ENCODE measurements at regions not wholly inside any gene's neighbourhood (a gene's known extent, or its start where the extent isn't known, plus 50 kb on each side); places are given as distances from the start of the nearest gene placed in this dataset.

- Histone ChIP-seq H3K4me3 (ENCODE audit: control extremely low read depth in 1 of 5, extremely low read depth in 1 of 5, insufficient read depth in 1 of 5, low read depth in 2 of 5, low read length in 4 of 5) (no peak overlapping the region), H3K4me1 (ENCODE audit: control insufficient read depth in 2 of 2, insufficient read depth in 2 of 2, low read length in 2 of 2) (no peaks in the 10 kb centered on the region), H3K79me2 (ENCODE audit: control insufficient read depth, insufficient read depth, low read length) (no peaks in the 10 kb centered on the region), H3K4me2 (replicated peaks; ENCODE audit: low read depth, low read length, poor library complexity, severe bottlenecking) (no peak overlapping the region), H2AFZ (ENCODE audit: insufficient read depth, low read depth, low read length, poor library complexity, severe bottlenecking) (no peak overlapping the region), H3K9ac (ENCODE audit: low read length) (no peak overlapping the region), H3K27me3 (replicated peaks in 1 of 4; ENCODE audit: control extremely low read depth in 1 of 4, control insufficient read depth in 3 of 4, insufficient read depth in 4 of 4, low read length in 3 of 4) (no peaks in the 10 kb centered on the region), H3K36me3 (replicated peaks in 1 of 2; ENCODE audit: control extremely low read depth in 1 of 2, control insufficient read depth in 1 of 2, extremely low read depth in 1 of 2, insufficient read depth in 2 of 2, low read length in 1 of 2) (no peaks in the 10 kb centered on the region), H3K27ac (ENCODE audit: low read length in 2 of 2) (no peak overlapping the region), H3K9me3 (ENCODE audit: control extremely low read depth in 1 of 3, control insufficient read depth in 2 of 3, insufficient read depth in 1 of 3, low read length in 2 of 3) (peaks cover 0 to 4% (median 0%) of the 10 kb centered on the region in 3 donors), H4K20me1 (ENCODE audit: control insufficient read depth, insufficient read depth, low read length, poor library complexity, severe bottlenecking) (no peaks in the 10 kb centered on the region)
- no peak overlapping the region for H3K4me3 Mint-ChIP-seq
- ChIA-PET CTCF (no interaction called here), POLR2A (no interaction called here)
- no peaks in the 10 kb centered on the region for H3K9me3 Mint-ChIP-seq (ENCODE audit: insufficient read depth)
- TF ChIP-seq EZH2 (IDR thresholded peaks at IDR 0.05; ENCODE audit: borderline replicate concordance, insufficient read depth, low read depth, low read length, poor library complexity, severe bottlenecking) = no peak
- no peak for TF ChIP-seq CTCF (IDR thresholded peaks at IDR 0.05)
- no peak overlapping the region for H3K27ac Mint-ChIP-seq
- DNase-seq (no peak), ATAC-seq (ENCODE audit: low read depth) (no peak)
- intact Hi-C loops (cut with micrococcal nuclease) = no loop called here
- no CpG with 5 or more reads among the region's 4 CpGs for WGBS (ENCODE audit: insufficient coverage)
- no peaks in the 10 kb centered on the region for H3K27me3 Mint-ChIP-seq
- H3K4me1 Mint-ChIP-seq = no peaks in the 10 kb centered on the region
Observed at GRCh38 chr2:167790781-167791450, 456.5 kb downstream of the STK39 start.

- H3K27me3 ChIP-seq (replicated peaks in 1 of 4; ENCODE audit: control extremely low read depth in 1 of 4, control insufficient read depth in 3 of 4, insufficient read depth in 4 of 4, low read length in 3 of 4) = no peaks in the 10 kb centered on the region
- Mint-ChIP-seq H3K27me3 (no peaks in the 10 kb centered on the region), H3K4me3 (no peak overlapping the region), H3K9me3 (ENCODE audit: insufficient read depth) (no peaks in the 10 kb centered on the region), H3K4me1 (no peaks in the 10 kb centered on the region), H3K27ac (no peak overlapping the region)
- ChIA-PET CTCF (no interaction called here), POLR2A (no interaction called here)
- TF ChIP-seq EZH2 (IDR thresholded peaks at IDR 0.05; ENCODE audit: borderline replicate concordance, insufficient read depth, low read depth, low read length, poor library complexity, severe bottlenecking) = no peak
- no peak for TF ChIP-seq CTCF (IDR thresholded peaks at IDR 0.05)
- peaks cover 0 to 4% (median 0%) of the 10 kb centered on the region in 3 donors for H3K9me3 ChIP-seq (ENCODE audit: control extremely low read depth in 1 of 3, control insufficient read depth in 2 of 3, insufficient read depth in 1 of 3, low read length in 2 of 3)
- no peaks in the 10 kb centered on the region for H3K36me3 ChIP-seq (replicated peaks in 1 of 2; ENCODE audit: control extremely low read depth in 1 of 2, control insufficient read depth in 1 of 2, extremely low read depth in 1 of 2, insufficient read depth in 2 of 2, low read length in 1 of 2)
- no peak overlapping the region for H3K4me2 ChIP-seq (replicated peaks; ENCODE audit: low read depth, low read length, poor library complexity, severe bottlenecking)
- intact Hi-C loops (cut with micrococcal nuclease) = no loop called here
- H3K27ac ChIP-seq (ENCODE audit: low read length in 2 of 2) = no peak overlapping the region
- no peaks in the 10 kb centered on the region for H3K79me2 ChIP-seq (ENCODE audit: control insufficient read depth, insufficient read depth, low read length)
- no peak for DNase-seq
- ATAC-seq (ENCODE audit: low read depth) = no peak
- WGBS (ENCODE audit: insufficient coverage) = 100% methylated on average over 1 of the region's 4 CpGs
- H3K4me1 ChIP-seq (ENCODE audit: control insufficient read depth in 2 of 2, insufficient read depth in 2 of 2, low read length in 2 of 2) = no peaks in the 10 kb centered on the region
- H2AFZ ChIP-seq (ENCODE audit: insufficient read depth, low read depth, low read length, poor library complexity, severe bottlenecking) = no peak overlapping the region
- no peak overlapping the region for H3K4me3 ChIP-seq (ENCODE audit: control extremely low read depth in 1 of 5, extremely low read depth in 1 of 5, insufficient read depth in 1 of 5, low read depth in 2 of 5, low read length in 4 of 5)
- H3K9ac ChIP-seq (ENCODE audit: low read length) = no peak overlapping the region
- no peaks in the 10 kb centered on the region for H4K20me1 ChIP-seq (ENCODE audit: control insufficient read depth, insufficient read depth, low read length, poor library complexity, severe bottlenecking)
Observed at GRCh38 chr2:167790189-167790588, 457.2 kb downstream of the STK39 start.
